Fibroblast of lung (primary cell): ENCODE measurements at regions not wholly inside any gene's neighbourhood (a gene's known extent, or its start where the extent isn't known, plus 50 kb on each side); places are given as distances from the start of the nearest gene placed in this dataset.

Source experiments
- CTCF ChIP-seq, 2 donors: IDR thresholded peaks in 1 of 2; conservative IDR thresholded peaks in 1 of 2; 1 replicate in 1 of 2; 2 replicates in 1 of 2; pipeline ENCODE4 v1.5.1; 2011 to 2012; ENCODE audit warnings: low read length in 2 of 2, control low read depth in 1 of 2, inconsistent platforms in 1 of 2, low read depth in 1 of 2, mild to moderate bottlenecking in 1 of 2
- EZH2 ChIP-seq: IDR thresholded peaks from 2 replicates; pipeline ENCODE4 v1.5.1; 2012; ENCODE audit warnings: low read length, control low read depth, mild to moderate bottlenecking; ENCODE audit errors: missing control alignments

DNA sequence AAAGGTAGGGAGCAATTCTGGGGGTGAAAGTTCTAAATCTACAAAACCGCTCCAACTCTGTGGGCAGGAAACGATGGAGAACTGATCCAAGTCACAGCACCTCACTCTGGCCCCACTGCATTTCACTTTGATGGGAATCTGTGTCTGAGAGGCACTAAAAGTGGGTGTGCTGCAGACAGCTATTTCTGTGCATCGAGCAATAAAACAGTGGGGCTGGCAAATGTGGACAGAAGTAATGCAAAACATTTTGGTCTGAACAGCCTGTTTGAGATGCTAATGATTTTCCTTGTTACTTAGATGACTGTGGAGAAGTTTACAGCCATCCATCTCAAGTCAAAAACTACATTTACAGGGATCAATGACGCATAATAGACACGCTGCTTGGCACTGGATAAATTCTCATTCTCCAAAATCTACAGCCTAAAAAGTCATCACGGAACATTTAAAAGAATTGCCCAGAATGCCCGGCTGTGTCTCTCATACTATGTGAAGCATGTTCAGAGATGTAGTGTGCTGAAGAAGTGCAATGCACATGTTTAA lies 1671.6 kb upstream of the TENM3 start:
- TF ChIP-seq CTCF (conservative IDR thresholded peaks at IDR 0.05 in 1 of 2, IDR thresholded peaks at IDR 0.05 in 1 of 2; ENCODE audit: low read depth in 1 of 2, low read length in 2 of 2) (no peak), EZH2 (no peak)
